Astrocyte of the spinal cord (primary cell): ENCODE measurements at regions not wholly inside any gene's neighbourhood (a gene's known extent, or its start where the extent isn't known, plus 50 kb on each side); places are given as distances from the start of the nearest gene placed in this dataset.

Source experiments
- DNase-seq: peaks from one replicate; pipeline ENCODE4 v3.0.0; 2011; ENCODE audit warnings: low read depth, low spot score
- H3K4me3 ChIP-seq: 2 replicates; pipeline ENCODE4 v1.5.1; 2011; ENCODE audit warnings: low read depth, mild to moderate bottlenecking, low read length, moderate library complexity
- CTCF ChIP-seq: IDR thresholded peaks from 2 replicates; pipeline ENCODE4 v1.5.1; 2012; ENCODE audit warnings: low read depth, mild to moderate bottlenecking, low read length, inconsistent platforms
- in situ Hi-C: cut with HindIII; loops from 2 replicates; pipeline ENCODE4 v1.10.0; 2017; ENCODE audit warnings: low sequenced_read_pairs

GRCh38 chr3:79822076-79822475, 54.3 kb upstream of the ROBO1 start:
- H3K4me3 ChIP-seq = no peak overlapping the region
- no peak for DNase-seq
- TF ChIP-seq CTCF = no peak
- in situ Hi-C loops = no loop called here

GRCh38 chr3:79820089-79820488, 52.3 kb upstream of the ROBO1 start:
- DNase-seq = no peak
- H3K4me3 ChIP-seq = no peak overlapping the region
- in situ Hi-C loops = no loop called here
- TF ChIP-seq CTCF = no peak

- in situ Hi-C loops = no loop called here
- no peak for TF ChIP-seq CTCF
Observed at GRCh38 chr3:79818015-79818414, 50.2 kb upstream of the ROBO1 start.

More at GRCh38 chr3:79818015-79818414, 50.2 kb upstream of the ROBO1 start:
- no peak for DNase-seq
- H3K4me3 ChIP-seq = no peak overlapping the region
